Skeletal muscle tissue (tissue), 3 donors: ENCODE measurements at regions not wholly inside any gene's neighbourhood (a gene's known extent, or its start where the extent isn't known, plus 50 kb on each side); places are given as distances from the start of the nearest gene placed in this dataset.

ENCODE experiments used
- H3K27ac ChIP-seq: one replicate; pipeline ENCODE4 v1.7.0; 2013; ENCODE audit warnings: mild to moderate bottlenecking, low read depth, low read length, inconsistent platforms
- H3K27me3 ChIP-seq, 3 donors: one replicate each; pipeline ENCODE4 v1.7.0; 2013; ENCODE audit warnings: low read length in 3 of 3; ENCODE audit not compliant: control insufficient read depth in 3 of 3, insufficient read depth in 3 of 3
- H3K36me3 ChIP-seq, 3 donors: one replicate each; pipeline ENCODE4 v1.7.0; 2013; ENCODE audit warnings: low read length in 3 of 3; ENCODE audit not compliant: control insufficient read depth in 3 of 3, insufficient read depth in 3 of 3
- H3K4me1 ChIP-seq, 3 donors: one replicate each; pipeline ENCODE4 v1.7.0; 2013; ENCODE audit warnings: low read length in 3 of 3, mild to moderate bottlenecking in 3 of 3; ENCODE audit not compliant: control insufficient read depth in 3 of 3, insufficient read depth in 3 of 3
- H3K4me3 ChIP-seq, 3 donors: one replicate each; pipeline ENCODE4 v1.7.0; 2013; ENCODE audit warnings: low read length in 3 of 3
- H3K9ac ChIP-seq, 3 donors: one replicate each; pipeline ENCODE4 v1.7.0; 2013; ENCODE audit warnings: low read length in 3 of 3, mild to moderate bottlenecking in 3 of 3, moderate library complexity in 2 of 3, low read depth in 1 of 3
- H3K9me3 ChIP-seq, 3 donors: one replicate each; pipeline ENCODE4 v1.7.0; 2013; ENCODE audit warnings: low read length in 3 of 3; ENCODE audit not compliant: control insufficient read depth in 3 of 3
- donor health status: Osteomylitis.

DNA sequence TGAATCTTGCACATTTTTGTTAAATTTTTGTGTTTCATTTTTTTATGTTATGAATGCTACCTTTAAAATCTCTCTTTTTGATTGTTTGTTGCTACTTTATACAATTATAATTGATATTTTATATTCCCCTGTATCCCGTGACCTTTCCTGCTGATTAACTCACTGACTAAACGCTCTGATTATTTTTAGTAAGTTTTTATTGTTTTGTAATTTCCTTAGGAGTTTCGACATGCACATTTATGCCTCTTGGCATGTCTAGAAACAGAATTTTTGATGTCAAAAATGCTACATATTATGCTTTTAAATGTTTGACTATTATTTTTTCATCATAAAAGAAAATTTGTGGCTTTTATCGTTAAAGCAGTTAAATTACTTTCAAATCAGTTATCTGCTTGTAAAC is 1131.6 kb upstream of the TMEFF2 start:
- no peaks in the 10 kb centered on the region for H3K9me3 ChIP-seq
- no peak overlapping the region for H3K9ac ChIP-seq
- H3K4me3 ChIP-seq: no peak overlapping the region
- no peaks in the 10 kb centered on the region for H3K27me3 ChIP-seq
- no peak overlapping the region for H3K27ac ChIP-seq
- no peaks in the 10 kb centered on the region for H3K36me3 ChIP-seq
- H3K4me1 ChIP-seq: no peaks in the 10 kb centered on the region

DNA sequence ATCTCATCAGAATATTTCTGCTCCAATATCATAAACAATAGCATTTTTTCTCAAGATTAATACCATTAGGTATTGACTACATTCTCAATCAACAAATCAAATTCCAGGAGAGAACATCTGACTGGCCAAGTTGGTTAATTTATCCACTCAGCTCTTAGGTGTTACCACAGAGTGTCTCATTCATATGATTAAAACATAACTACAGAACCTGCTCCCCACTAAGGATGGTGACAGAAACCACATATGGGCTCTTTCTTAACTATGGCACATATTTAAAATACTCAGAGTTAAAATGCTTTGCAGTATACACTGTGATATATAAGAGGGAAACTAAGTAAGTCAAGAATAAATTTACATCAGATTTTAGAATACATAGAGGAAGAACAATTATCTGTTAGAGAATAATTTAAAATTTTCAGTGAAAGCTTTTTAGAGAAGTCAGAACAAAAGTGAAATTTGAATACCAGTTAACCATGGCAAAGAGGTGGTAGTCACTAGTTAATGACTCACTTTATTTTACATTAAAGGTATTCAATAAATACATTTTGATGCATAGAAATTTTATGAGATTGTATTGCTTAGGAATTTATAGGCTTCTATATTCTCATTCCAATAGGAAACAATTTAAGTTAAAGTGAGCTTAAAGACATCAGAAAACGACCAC is 1120.8 kb upstream of the TMEFF2 start:
- no peak overlapping the region for H3K9ac ChIP-seq
- no peaks in the 10 kb centered on the region for H3K9me3 ChIP-seq
- H3K4me3 ChIP-seq: no peak overlapping the region
- H3K27me3 ChIP-seq: no peaks in the 10 kb centered on the region
- H3K4me1 ChIP-seq: no peaks in the 10 kb centered on the region
- H3K27ac ChIP-seq: no peak overlapping the region
- H3K36me3 ChIP-seq: no peaks in the 10 kb centered on the region

DNA sequence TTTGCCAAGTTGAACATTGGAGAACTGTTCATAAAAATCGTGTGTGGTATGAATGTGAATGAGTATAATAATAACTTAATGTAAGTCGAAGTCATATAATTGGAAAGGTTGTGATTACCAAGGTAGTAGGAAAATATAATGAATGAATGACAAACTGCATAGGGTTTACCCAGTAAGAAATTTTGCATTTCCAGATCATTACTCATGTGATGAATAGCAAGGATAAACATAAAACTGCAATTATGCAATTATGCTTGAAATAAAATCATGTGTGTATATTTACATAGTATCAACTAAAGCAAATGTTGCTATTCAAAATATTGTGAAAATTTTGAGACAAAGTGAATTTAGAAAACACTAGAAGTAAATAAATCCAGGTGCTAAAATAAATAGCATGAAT is 1108.7 kb upstream of the TMEFF2 start:
- Histone ChIP-seq H3K4me3 (no peak overlapping the region), H3K27ac (no peak overlapping the region), H3K27me3 (no peaks in the 10 kb centered on the region)

DNA sequence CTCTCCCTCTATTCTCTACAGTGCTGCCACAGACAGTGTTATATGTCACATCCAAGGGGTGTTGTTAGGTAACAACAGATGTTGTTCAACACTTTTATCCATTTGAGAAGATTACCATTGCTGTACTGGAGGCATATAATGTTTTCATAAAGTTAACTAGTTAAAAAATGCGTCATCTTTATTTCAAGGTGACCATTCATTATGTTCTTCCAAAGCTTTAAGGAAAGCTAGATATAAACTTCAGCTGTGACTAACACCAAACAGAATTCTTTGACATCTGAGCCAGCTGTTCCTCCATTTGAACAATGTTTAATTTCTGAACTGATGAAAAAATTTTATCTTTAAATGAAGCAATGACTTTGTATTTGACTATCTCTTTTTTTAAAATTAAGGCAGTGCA is 1099.6 kb upstream of the TMEFF2 start:
- Histone ChIP-seq H3K4me3 (no peak overlapping the region), H3K27me3 (no peaks in the 10 kb centered on the region), H3K9me3 (no peaks in the 10 kb centered on the region), H3K4me1 (no peaks in the 10 kb centered on the region), H3K9ac (no peak overlapping the region), H3K27ac (no peak overlapping the region), H3K36me3 (no peaks in the 10 kb centered on the region)

More for the DNA sequence above, 1108.7 kb upstream of the TMEFF2 start:
- no peaks in the 10 kb centered on the region for H3K9me3 ChIP-seq
- H3K9ac ChIP-seq: no peak overlapping the region
- H3K4me1 ChIP-seq: no peaks in the 10 kb centered on the region
- no peaks in the 10 kb centered on the region for H3K36me3 ChIP-seq

DNA sequence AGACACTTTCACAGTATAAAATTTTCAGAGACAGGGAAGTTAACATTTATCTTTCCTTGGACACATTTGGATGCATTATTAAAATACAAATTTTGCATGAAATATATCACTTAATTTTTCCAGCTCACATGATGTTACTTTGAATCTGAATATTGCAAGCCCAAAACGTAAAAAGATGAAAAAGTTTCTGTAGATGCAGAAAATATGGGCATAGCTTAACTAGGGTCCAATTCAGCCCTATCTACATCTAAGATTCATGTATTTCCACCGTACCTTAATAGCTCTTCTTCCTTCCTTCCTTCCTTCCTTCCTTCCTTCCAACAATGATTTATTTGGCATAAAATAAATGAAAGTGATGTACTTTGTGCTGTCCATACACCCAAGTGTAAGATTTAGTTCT is 1084.6 kb upstream of the TMEFF2 start:
- Histone ChIP-seq H3K27ac (no peak overlapping the region), H3K4me3 (no peak overlapping the region), H3K9me3 (no peaks in the 10 kb centered on the region), H3K9ac (no peak overlapping the region), H3K36me3 (no peaks in the 10 kb centered on the region), H3K27me3 (no peaks in the 10 kb centered on the region), H3K4me1 (no peaks in the 10 kb centered on the region)

DNA sequence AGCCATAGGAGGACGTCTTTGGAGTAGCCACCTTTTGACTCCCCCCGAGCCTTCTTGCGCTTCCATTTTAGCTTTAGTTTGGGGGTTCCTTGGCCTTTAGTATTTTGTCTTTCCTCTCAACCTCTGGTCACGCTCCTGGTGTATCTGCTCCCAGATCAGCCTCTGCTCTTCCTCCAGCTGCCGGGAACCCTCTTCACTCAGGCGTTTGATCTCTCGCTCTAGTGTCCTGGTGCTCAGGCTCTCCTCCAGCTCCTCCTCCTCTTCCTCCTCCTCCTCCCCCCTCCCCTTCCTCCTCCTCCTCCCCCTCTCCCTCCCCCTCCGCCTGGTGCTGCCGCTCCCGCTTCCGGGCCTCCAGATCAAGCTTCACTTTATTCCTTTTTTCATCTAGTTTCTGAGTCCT is 1082.3 kb upstream of the TMEFF2 start:
- Histone ChIP-seq H3K4me3 (no peak overlapping the region), H3K27me3 (no peaks in the 10 kb centered on the region), H3K36me3 (no peaks in the 10 kb centered on the region), H3K9me3 (no peaks in the 10 kb centered on the region), H3K9ac (no peak overlapping the region), H3K4me1 (no peaks in the 10 kb centered on the region), H3K27ac (no peak overlapping the region)

DNA sequence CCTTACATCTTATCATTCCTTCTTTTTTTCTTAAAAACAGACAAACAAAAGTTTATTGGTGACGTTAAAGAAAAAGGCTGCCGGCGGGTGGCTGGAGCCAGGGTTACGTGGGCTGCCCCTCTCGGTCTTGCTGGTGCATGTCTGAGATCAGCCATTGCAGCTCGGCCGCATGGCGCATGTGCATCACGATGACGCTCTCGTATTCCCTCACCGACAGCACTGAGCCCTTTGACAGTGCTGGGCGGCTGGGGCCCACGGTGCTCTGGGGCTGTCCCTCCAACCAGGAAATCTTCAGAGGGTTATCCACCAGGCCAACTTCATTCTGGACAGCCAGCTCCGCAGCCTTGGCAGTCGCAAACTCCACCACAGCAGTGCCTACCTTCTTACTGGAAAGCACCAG is 1081.8 kb upstream of the TMEFF2 start:
- Histone ChIP-seq H3K4me1 (no peaks in the 10 kb centered on the region), H3K9me3 (no peaks in the 10 kb centered on the region), H3K27me3 (no peaks in the 10 kb centered on the region), H3K9ac (no peak overlapping the region), H3K4me3 (no peak overlapping the region), H3K36me3 (no peaks in the 10 kb centered on the region), H3K27ac (no peak overlapping the region)

DNA sequence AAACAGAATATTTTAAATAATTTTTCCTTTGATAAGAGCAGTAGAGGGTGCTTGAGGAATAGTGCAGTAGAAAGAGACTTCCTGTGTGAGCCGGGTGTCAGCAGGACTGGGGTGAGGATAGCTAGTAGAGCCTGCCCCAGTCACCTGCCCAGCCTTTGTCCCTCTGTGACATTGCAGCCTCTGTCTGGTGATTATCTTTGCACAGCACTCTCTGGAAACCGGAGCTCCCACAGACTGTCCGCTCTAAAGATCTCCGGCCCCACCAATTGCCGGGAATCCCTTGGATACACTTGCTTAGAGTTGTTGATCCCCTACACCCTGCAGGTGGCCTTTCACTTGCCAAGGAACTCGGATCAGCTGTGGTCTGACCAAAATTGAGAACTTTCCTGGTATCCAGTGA is 1081.3 kb upstream of the TMEFF2 start:
- no peaks in the 10 kb centered on the region for H3K36me3 ChIP-seq
- H3K27me3 ChIP-seq: no peaks in the 10 kb centered on the region
- no peak overlapping the region for H3K9ac ChIP-seq
- H3K27ac ChIP-seq: no peak overlapping the region
- H3K4me1 ChIP-seq: no peaks in the 10 kb centered on the region
- no peaks in the 10 kb centered on the region for H3K9me3 ChIP-seq
- no peak overlapping the region for H3K4me3 ChIP-seq

DNA sequence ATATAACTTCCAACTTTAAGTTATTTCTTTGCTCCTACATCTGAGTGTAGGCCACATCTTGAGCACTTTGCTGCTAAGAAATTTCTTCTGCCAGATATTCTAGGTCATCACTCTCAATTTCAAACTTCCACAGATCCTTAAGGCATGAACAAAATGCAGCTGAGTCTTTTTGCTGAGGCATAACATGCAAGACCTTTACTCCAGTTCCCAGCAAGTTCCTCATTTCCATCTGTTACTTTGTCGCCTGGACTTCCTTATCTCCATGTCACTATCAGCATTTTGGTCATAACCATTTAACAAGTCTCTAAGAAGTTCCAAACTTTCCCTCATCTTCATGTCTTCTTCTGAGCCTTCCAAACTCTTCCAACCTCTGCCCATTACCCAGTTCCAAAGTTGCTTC is 1077.3 kb upstream of the TMEFF2 start:
- no peak overlapping the region for H3K9ac ChIP-seq
- no peak overlapping the region for H3K27ac ChIP-seq
- H3K27me3 ChIP-seq: no peaks in the 10 kb centered on the region
- H3K36me3 ChIP-seq: no peaks in the 10 kb centered on the region
- H3K4me1 ChIP-seq: no peaks in the 10 kb centered on the region
- H3K9me3 ChIP-seq: no peaks in the 10 kb centered on the region
- no peak overlapping the region for H3K4me3 ChIP-seq

DNA sequence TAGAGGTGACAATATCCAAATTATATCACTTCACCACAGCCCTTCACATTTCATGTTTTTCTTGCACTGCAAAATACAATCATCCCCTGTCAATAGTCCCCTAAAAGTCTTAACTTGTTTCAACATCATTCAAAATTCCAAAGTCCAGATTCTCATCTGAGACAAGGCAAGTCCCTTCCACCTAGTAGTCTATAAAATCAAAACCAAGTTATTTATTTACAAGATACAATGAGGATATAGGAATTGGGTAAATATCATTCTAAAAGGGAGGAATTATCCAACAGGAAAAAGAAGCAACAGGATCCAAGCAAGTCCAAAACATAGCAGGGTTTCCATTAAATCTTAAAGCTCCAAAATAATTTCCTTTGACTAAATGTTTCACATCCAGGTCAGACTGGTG is 1076.1 kb upstream of the TMEFF2 start:
- Histone ChIP-seq H3K27me3 (no peaks in the 10 kb centered on the region), H3K9me3 (no peaks in the 10 kb centered on the region), H3K9ac (no peak overlapping the region), H3K36me3 (no peaks in the 10 kb centered on the region), H3K4me1 (no peaks in the 10 kb centered on the region), H3K4me3 (no peak overlapping the region), H3K27ac (no peak overlapping the region)
